AG10803 (cell line): ENCODE measurements at regions not wholly inside any gene's neighbourhood (a gene's known extent, or its start where the extent isn't known, plus 50 kb on each side); places are given as distances from the start of the nearest gene placed in this dataset.
"Not testable (repeated sequence)": the region's sequence is repeated elsewhere in the genome, so short reads cannot be mapped to it uniquely, and the experiment has no call there.

ENCODE experiments used
- DNase-seq: peaks from one replicate; pipeline ENCODE4 v3.0.0; 2010; ENCODE audit warnings: low read depth
- H3K4me3 ChIP-seq: 2 replicates; pipeline ENCODE4 v1.5.1; 2011; ENCODE audit warnings: mild to moderate bottlenecking, low read length, control low read depth
- TF ChIP-seq, protein P1 (sequence below): conservative IDR thresholded peaks from 2 replicates; pipeline ENCODE4 v1.5.1; 2011; ENCODE audit warnings: mild to moderate bottlenecking, low read length, control low read depth, inconsistent platforms

DNA sequence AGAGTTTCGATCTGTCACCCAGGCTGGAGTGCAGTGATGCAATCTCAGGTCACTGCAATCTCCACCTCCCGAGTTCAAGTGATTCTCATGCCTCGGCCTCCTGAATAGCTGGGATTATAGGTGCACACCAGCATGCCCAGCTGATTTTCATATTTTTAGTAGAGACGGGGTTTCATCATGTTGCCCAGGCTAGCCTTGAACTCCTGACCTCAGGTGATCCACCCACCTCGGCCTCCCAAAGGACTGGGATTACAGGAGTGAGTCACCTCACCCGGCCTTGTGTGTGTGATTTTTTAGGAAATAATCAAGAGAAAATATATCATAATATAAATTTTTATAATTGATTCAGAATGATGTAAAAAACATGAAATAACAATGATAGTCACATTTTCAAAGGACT is 1231.4 kb downstream of the GALC start:
- H3K4me3 ChIP-seq = no peak overlapping the region
- no peak for DNase-seq
- TF ChIP-seq, protein P1, sequence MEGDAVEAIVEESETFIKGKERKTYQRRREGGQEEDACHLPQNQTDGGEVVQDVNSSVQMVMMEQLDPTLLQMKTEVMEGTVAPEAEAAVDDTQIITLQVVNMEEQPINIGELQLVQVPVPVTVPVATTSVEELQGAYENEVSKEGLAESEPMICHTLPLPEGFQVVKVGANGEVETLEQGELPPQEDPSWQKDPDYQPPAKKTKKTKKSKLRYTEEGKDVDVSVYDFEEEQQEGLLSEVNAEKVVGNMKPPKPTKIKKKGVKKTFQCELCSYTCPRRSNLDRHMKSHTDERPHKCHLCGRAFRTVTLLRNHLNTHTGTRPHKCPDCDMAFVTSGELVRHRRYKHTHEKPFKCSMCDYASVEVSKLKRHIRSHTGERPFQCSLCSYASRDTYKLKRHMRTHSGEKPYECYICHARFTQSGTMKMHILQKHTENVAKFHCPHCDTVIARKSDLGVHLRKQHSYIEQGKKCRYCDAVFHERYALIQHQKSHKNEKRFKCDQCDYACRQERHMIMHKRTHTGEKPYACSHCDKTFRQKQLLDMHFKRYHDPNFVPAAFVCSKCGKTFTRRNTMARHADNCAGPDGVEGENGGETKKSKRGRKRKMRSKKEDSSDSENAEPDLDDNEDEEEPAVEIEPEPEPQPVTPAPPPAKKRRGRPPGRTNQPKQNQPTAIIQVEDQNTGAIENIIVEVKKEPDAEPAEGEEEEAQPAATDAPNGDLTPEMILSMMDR = no peak

DNA sequence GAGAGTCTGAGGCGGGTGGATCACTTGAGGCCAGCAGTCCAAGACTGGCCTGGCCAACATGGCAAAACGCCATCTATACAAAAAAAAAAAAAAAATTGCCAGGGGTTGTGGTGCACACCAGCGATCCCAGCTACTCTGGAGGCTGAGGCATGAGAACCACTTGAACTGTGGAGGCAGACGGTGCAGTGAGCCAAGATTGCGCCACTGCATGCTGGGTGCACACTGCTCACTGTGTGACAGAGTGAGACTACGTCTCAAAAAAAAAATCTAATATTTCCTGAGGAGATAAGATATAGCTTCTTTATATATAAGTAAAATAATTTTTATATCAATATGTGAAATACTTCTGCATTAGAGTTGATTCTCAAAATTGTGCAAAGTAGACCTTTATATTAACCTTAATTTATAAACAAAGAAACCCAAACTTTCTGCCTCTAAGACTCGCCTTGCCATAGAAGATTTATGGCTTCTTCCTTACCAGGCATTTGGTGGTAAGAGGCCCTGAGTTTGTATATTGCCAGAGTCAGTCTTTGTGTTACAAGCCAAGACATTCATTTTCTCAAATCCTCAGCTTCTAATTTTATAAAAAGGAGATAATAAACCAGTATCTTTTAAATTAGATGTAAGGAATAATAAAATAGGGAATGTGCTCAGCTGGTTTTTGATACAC is 1226.7 kb downstream of the FLRT2 start:
- no peak overlapping the region for H3K4me3 ChIP-seq
- DNase-seq = no peak
- TF ChIP-seq, protein P1 = no peak

DNA sequence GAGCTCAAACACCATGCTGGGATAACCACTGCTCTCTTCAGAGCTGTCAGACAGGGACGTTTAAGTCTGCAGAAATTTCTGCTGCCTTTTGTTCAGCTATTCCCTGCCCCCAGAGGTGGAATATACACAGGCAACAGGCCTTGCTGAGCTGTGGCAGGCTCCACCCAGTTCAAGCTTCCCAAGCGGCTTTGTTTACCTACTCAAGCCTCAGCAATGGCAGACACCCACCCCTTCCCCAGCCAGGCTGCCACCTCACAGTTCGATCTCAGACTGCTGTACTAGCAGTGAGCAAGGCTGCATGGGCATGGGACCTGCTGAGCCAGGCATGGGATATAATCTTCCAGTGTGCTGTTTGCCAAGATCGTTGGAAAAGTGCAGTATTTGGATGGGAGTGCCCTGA is 1220.5 kb downstream of the FLRT2 start:
- not testable (repeated sequence) for H3K4me3 ChIP-seq, DNase-seq

DNA sequence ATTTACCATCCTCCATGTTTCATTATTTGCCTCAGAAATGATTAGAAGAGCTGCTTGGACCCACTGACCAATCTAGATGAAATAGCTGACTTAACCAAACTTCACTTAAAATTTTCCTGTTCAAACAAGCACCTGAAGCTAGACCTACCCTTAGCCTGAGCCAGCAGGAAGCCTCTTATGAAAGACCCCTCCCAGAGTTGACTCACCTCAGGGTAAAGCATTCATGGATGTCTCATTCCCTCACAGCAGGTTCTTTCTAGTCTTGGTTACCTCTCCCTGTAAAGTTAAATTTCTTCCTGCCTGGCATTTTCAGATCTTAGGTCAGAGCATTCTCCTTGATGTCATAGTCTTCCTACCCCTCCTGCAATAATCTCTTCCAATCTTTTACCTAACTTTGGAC is 1209.8 kb downstream of the FLRT2 start:
- TF ChIP-seq, protein P1 = no peak
- no peak overlapping the region for H3K4me3 ChIP-seq
- no peak for DNase-seq

GRCh38 chr14:86731427-86731826 is 1201.5 kb downstream of the FLRT2 start:
- not testable (repeated sequence) for DNase-seq, H3K4me3 ChIP-seq

GRCh38 chr14:86723254-86723624 is 1193.3 kb downstream of the FLRT2 start:
- TF ChIP-seq, protein P1 = no peak
- DNase-seq = no peak
- H3K4me3 ChIP-seq = no peak overlapping the region

- no peak overlapping the region for H3K4me3 ChIP-seq
- no peak for DNase-seq
- TF ChIP-seq, protein P1 = no peak
Observed at GRCh38 chr14:86722612-86723253, 1192.8 kb downstream of the FLRT2 start.

GRCh38 chr14:86714575-86714974 is 1184.6 kb downstream of the FLRT2 start:
- no peak overlapping the region for H3K4me3 ChIP-seq
- TF ChIP-seq, protein P1 = no peak
- DNase-seq = no peak
